ENCODE measurements at regions not wholly inside any gene's neighbourhood (a gene's known extent, or its start where the extent isn't known, plus 50 kb on each side); places are given as distances from the start of the nearest gene placed in this dataset.

DNA sequence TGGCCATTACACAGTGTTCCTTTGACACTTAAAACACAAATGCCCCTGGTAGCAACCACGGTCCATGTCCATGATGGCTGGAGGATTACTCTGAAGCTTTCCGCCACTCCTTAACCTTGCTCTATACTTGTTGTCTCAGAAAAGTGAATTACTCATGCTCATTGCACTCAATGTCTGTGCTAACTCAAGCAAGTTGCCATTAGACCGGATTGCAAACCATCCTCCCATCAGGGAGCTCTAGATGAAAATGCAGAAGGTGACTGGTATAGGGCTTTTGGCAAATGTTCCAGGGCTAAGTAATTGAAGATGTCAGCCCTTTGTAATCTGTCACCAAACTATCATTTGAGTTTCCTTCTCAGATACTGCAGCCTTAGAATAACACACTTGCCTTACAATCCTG is 1288.3 kb upstream of the B3GALT2 start:
- no peaks in the 10 kb centered on the region for H3K9me3 ChIP-seq (replicated peaks; ENCODE audit: control insufficient read depth, insufficient read depth, low read length)
- H3K36me3 ChIP-seq (ENCODE audit: control insufficient read depth in 2 of 2, insufficient read depth in 2 of 2, low read length in 1 of 2) = no peaks in the 10 kb centered on the region
- FAIRE-seq (no peak), DNase-seq (ENCODE audit: low read depth, low spot score) (no peak), ATAC-seq (no peak; the same call in 2 of the 3 replicates)
- ChIA-PET RAD21 (ENCODE audit: unreplicated experiment) (no interaction called here), SMC1A (ENCODE audit: uncharacterized antibody, unreplicated experiment) (no interaction called here), POLR2A (no interaction called here), CTCF (no interaction called here)
- TF ChIP-seq POLR2AphosphoS2 (IDR thresholded peaks at IDR 0.05; ENCODE audit: low read depth, low read length) (no peak), ASH2L (IDR thresholded peaks at IDR 0.05; ENCODE audit: borderline replicate concordance, low read depth) (no peak), CHD4 (IDR thresholded peaks at IDR 0.05) (no peak), GABPA (IDR thresholded peaks at IDR 0.05; ENCODE audit: low read depth) (no peak), STAT3 (IDR thresholded peaks at IDR 0.05; ENCODE audit: low read depth, low read length) (no peak), MEF2B (IDR thresholded peaks at IDR 0.05; ENCODE audit: partially characterized antibody, poor library complexity, severe bottlenecking) (no peak), SIX5 (IDR thresholded peaks at IDR 0.05; ENCODE audit: low read depth, low read length, severe bottlenecking) (no peak), MXI1 (IDR thresholded peaks at IDR 0.05; ENCODE audit: low read depth, low read length) (no peak), SREBF2 (IDR thresholded peaks at IDR 0.05; ENCODE audit: low read length) (no peak), FOXK2 (IDR thresholded peaks at IDR 0.05) (no peak), TCF7 (IDR thresholded peaks at IDR 0.05; ENCODE audit: borderline replicate concordance) (no peak)
- TF ChIP-seq, protein P1, sequence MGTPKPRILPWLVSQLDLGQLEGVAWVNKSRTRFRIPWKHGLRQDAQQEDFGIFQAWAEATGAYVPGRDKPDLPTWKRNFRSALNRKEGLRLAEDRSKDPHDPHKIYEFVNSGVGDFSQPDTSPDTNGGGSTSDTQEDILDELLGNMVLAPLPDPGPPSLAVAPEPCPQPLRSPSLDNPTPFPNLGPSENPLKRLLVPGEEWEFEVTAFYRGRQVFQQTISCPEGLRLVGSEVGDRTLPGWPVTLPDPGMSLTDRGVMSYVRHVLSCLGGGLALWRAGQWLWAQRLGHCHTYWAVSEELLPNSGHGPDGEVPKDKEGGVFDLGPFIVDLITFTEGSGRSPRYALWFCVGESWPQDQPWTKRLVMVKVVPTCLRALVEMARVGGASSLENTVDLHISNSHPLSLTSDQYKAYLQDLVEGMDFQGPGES (IDR thresholded peaks at IDR 0.05) = no peak
- TF ChIP-seq, protein P2, sequence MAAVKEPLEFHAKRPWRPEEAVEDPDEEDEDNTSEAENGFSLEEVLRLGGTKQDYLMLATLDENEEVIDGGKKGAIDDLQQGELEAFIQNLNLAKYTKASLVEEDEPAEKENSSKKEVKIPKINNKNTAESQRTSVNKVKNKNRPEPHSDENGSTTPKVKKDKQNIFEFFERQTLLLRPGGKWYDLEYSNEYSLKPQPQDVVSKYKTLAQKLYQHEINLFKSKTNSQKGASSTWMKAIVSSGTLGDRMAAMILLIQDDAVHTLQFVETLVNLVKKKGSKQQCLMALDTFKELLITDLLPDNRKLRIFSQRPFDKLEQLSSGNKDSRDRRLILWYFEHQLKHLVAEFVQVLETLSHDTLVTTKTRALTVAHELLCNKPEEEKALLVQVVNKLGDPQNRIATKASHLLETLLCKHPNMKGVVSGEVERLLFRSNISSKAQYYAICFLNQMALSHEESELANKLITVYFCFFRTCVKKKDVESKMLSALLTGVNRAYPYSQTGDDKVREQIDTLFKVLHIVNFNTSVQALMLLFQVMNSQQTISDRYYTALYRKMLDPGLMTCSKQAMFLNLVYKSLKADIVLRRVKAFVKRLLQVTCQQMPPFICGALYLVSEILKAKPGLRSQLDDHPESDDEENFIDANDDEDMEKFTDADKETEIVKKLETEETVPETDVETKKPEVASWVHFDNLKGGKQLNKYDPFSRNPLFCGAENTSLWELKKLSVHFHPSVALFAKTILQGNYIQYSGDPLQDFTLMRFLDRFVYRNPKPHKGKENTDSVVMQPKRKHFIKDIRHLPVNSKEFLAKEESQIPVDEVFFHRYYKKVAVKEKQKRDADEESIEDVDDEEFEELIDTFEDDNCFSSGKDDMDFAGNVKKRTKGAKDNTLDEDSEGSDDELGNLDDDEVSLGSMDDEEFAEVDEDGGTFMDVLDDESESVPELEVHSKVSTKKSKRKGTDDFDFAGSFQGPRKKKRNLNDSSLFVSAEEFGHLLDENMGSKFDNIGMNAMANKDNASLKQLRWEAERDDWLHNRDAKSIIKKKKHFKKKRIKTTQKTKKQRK (IDR thresholded peaks at IDR 0.05; ENCODE audit: low read depth, low read length) = no peak
- TF ChIP-seq, protein P3, sequence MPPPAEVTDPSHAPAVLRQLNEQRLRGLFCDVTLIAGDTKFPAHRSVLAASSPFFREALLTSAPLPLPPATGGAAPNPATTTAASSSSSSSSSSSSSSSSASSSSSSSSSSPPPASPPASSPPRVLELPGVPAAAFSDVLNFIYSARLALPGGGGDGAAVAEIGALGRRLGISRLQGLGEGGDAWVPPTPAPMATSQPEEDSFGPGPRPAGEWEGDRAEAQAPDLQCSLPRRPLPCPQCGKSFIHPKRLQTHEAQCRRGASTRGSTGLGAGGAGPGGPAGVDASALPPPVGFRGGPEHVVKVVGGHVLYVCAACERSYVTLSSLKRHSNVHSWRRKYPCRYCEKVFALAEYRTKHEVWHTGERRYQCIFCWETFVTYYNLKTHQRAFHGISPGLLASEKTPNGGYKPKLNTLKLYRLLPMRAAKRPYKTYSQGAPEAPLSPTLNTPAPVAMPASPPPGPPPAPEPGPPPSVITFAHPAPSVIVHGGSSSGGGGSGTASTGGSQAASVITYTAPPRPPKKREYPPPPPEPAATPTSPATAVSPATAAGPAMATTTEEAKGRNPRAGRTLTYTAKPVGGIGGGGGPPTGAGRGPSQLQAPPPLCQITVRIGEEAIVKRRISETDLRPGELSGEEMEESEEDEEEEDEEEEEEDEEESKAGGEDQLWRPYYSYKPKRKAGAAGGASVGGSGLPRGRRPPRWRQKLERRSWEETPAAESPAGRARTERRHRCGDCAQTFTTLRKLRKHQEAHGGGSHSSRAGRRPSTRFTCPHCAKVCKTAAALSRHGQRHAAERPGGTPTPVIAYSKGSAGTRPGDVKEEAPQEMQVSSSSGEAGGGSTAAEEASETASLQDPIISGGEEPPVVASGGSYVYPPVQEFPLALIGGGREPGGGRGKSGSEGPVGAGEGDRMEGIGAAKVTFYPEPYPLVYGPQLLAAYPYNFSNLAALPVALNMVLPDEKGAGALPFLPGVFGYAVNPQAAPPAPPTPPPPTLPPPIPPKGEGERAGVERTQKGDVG (CRISPR knock-in tag; IDR thresholded peaks at IDR 0.05) = no peak
- TF ChIP-seq, protein P4, sequence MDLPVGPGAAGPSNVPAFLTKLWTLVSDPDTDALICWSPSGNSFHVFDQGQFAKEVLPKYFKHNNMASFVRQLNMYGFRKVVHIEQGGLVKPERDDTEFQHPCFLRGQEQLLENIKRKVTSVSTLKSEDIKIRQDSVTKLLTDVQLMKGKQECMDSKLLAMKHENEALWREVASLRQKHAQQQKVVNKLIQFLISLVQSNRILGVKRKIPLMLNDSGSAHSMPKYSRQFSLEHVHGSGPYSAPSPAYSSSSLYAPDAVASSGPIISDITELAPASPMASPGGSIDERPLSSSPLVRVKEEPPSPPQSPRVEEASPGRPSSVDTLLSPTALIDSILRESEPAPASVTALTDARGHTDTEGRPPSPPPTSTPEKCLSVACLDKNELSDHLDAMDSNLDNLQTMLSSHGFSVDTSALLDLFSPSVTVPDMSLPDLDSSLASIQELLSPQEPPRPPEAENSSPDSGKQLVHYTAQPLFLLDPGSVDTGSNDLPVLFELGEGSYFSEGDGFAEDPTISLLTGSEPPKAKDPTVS (IDR thresholded peaks at IDR 0.05; ENCODE audit: low read depth, low read length) = no peak
- no peak overlapping the region for H3K4me2 ChIP-seq (ENCODE audit: control insufficient read depth, insufficient read depth)
- no peaks in the 10 kb centered on the region for H3K79me2 ChIP-seq (ENCODE audit: control insufficient read depth, insufficient read depth, low read length)
- intact Hi-C loops (cut with micrococcal nuclease; ENCODE audit: unreplicated experiment) = no loop called here
- BruUV-seq (replicated peaks) = no TSS peak
- no peak overlapping the region for H3K4me3 ChIP-seq
- H3K9ac ChIP-seq (ENCODE audit: control insufficient read depth, insufficient read depth, low read length) = no peak overlapping the region
- in situ Hi-C loops (cut with MboI) = no loop called here
- H2AFZ ChIP-seq (ENCODE audit: control insufficient read depth, low read depth, low read length) = no peak overlapping the region
- no peak overlapping the region for H3K27ac ChIP-seq (ENCODE audit: control insufficient read depth, insufficient read depth)
- 21% methylated on average over 3 of the region's 3 CpGs for WGBS (ENCODE audit: insufficient coverage, insufficient replicate concordance, low lambda C conversion rate, missing lambda C conversion rate)
- H3K27me3 ChIP-seq (replicated peaks in 1 of 2; ENCODE audit: control insufficient read depth in 2 of 2, insufficient read depth in 2 of 2, low read length in 1 of 2) = no peaks in the 10 kb centered on the region
- H3K4me1 ChIP-seq (ENCODE audit: control insufficient read depth, insufficient read depth, low read length) = no peaks in the 10 kb centered on the region
- no peaks in the 10 kb centered on the region for H4K20me1 ChIP-seq (ENCODE audit: control insufficient read depth, insufficient read depth)
